ENCODE measurements at regions not wholly inside any gene's neighbourhood (a gene's known extent, or its start where the extent isn't known, plus 50 kb on each side); places are given as distances from the start of the nearest gene placed in this dataset.

GRCh38 chr2:236404346-236404745 is 140.1 kb upstream of the ASB18 start:
- ATAC-seq (ENCODE audit: low FRiP score in 2 of 2): no peak
- Histone ChIP-seq H3K27ac (no peak overlapping the region), H3K4me3 (no peak overlapping the region)

GRCh38 chr2:236405357-236405756 is 141.2 kb upstream of the ASB18 start:
- TF ChIP-seq POLR2A (IDR thresholded peaks at IDR 0.05) (no peak), EP300 (IDR thresholded peaks at IDR 0.05) (no peak), POLR2AphosphoS5 (IDR thresholded peaks at IDR 0.05) (no peak), CTCF (IDR thresholded peaks at IDR 0.05) (no peak)
- Histone ChIP-seq H3K36me3 (no peaks in the 10 kb centered on the region), H3K27me3 (no peaks in the 10 kb centered on the region), H3K4me3 (no peak overlapping the region), H3K4me1 (no peaks in the 10 kb centered on the region), H3K9me3 (no peaks in the 10 kb centered on the region), H3K27ac (no peak overlapping the region)
- WGBS, 2 donors: 92 to 93% methylated on average over 8 of the region's 8 CpGs
- ATAC-seq (ENCODE audit: low FRiP score in 2 of 2): no peak
- DNase-seq: no peak

More at GRCh38 chr2:236404346-236404745, 140.1 kb upstream of the ASB18 start:
- TF ChIP-seq POLR2A (IDR thresholded peaks at IDR 0.05) (no peak), POLR2AphosphoS5 (IDR thresholded peaks at IDR 0.05) (no peak), EP300 (IDR thresholded peaks at IDR 0.05) (no peak), CTCF (IDR thresholded peaks at IDR 0.05) (no peak)
- Histone ChIP-seq H3K9me3 (no peaks in the 10 kb centered on the region), H3K36me3 (no peaks in the 10 kb centered on the region), H3K4me1 (no peaks in the 10 kb centered on the region), H3K27me3 (no peaks in the 10 kb centered on the region)
- WGBS, 2 donors: 96 to 98% methylated on average over 6 of the region's 6 CpGs
- DNase-seq: no peak

- Histone ChIP-seq H3K9me3 (no peaks in the 10 kb centered on the region), H3K4me1 (no peaks in the 10 kb centered on the region), H3K4me3 (no peak overlapping the region), H3K27me3 (no peaks in the 10 kb centered on the region), H3K36me3 (no peaks in the 10 kb centered on the region), H3K27ac (no peak overlapping the region)
- TF ChIP-seq POLR2A (IDR thresholded peaks at IDR 0.05): no peak
- no peak for TF ChIP-seq CTCF (IDR thresholded peaks at IDR 0.05)
- no peak for TF ChIP-seq EP300 (IDR thresholded peaks at IDR 0.05)
- no peak for DNase-seq
- no peak for ATAC-seq (ENCODE audit: low FRiP score in 2 of 2)
- WGBS, 2 donors: 95 to 98% methylated on average over 7 of the region's 7 CpGs
Measured at GRCh38 chr2:236408090-236408489, 143.9 kb upstream of the ASB18 start.

GRCh38 chr2:236408786-236409185 is 144.6 kb upstream of the ASB18 start:
- no peak for DNase-seq
- Histone ChIP-seq H3K36me3 (no peaks in the 10 kb centered on the region), H3K27me3 (no peaks in the 10 kb centered on the region), H3K4me3 (no peak overlapping the region), H3K9me3 (no peaks in the 10 kb centered on the region), H3K4me1 (no peaks in the 10 kb centered on the region), H3K27ac (no peak overlapping the region)
- ATAC-seq (ENCODE audit: low FRiP score in 2 of 2): no peak
- WGBS, 2 donors: 97 to 98% methylated on average over 9 of the region's 9 CpGs
- TF ChIP-seq POLR2AphosphoS5 (IDR thresholded peaks at IDR 0.05): no peak
- TF ChIP-seq CTCF (IDR thresholded peaks at IDR 0.05): no peak
- TF ChIP-seq POLR2A (IDR thresholded peaks at IDR 0.05): no peak
- TF ChIP-seq EP300 (IDR thresholded peaks at IDR 0.05): no peak

- Histone ChIP-seq H3K4me1 (no peaks in the 10 kb centered on the region), H3K4me3 (no peak overlapping the region), H3K9me3 (no peaks in the 10 kb centered on the region), H3K36me3 (no peaks in the 10 kb centered on the region), H3K27ac (no peak overlapping the region), H3K27me3 (no peaks in the 10 kb centered on the region)
- TF ChIP-seq POLR2AphosphoS5 (IDR thresholded peaks at IDR 0.05): no peak
- TF ChIP-seq CTCF (IDR thresholded peaks at IDR 0.05): no peak
- TF ChIP-seq POLR2A (IDR thresholded peaks at IDR 0.05): no peak
- TF ChIP-seq EP300 (IDR thresholded peaks at IDR 0.05): no peak
- ATAC-seq (ENCODE audit: low FRiP score in 2 of 2) (no peak), DNase-seq (no peak)
- WGBS, 2 donors: 70 to 74% methylated on average over 5 to 7 of the region's 7 CpGs
Measured at GRCh38 chr2:236415684-236416444, 151.7 kb upstream of the ASB18 start.
